ENCODE measurements at regions not wholly inside any gene's neighbourhood (a gene's known extent, or its start where the extent isn't known, plus 50 kb on each side); places are given as distances from the start of the nearest gene placed in this dataset.

DNA sequence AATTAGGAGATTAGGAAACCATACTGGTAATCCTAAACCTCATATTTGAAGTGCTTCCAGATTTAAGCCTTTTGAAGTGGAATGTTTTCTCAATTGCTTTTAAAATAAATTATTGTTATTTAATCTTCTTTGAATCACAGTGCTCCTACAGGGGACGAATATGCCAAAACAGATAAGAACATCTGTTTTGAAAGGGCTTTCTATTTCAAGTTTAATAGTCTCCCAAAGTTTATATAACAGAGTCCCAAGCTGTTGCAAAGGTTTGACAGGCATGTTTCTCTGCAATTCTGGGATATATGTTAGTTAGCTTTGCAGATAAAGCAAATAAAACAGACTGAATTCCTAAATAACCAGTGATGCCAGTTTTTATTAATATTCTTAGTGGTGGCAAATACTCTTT lies 803.7 kb downstream of the TLE4 start:
- Histone ChIP-seq H3K4me3 (ENCODE audit: low read length) (no peak overlapping the region), H4K20me1 (ENCODE audit: insufficient read depth, low read length) (no peaks in the 10 kb centered on the region), H3K27me3 (replicated peaks; ENCODE audit: insufficient read depth, low read length) (no peaks in the 10 kb centered on the region), H3K79me2 (ENCODE audit: low read length) (no peaks in the 10 kb centered on the region), H3K4me1 (ENCODE audit: low read length) (no peaks in the 10 kb centered on the region), H3K36me3 (replicated peaks; ENCODE audit: insufficient read depth, low read length) (no peaks in the 10 kb centered on the region), H3K27ac (ENCODE audit: low read length) (no peak overlapping the region), H3K9me2 (replicated peaks; ENCODE audit: insufficient read depth, low read length) (no peaks in the 10 kb centered on the region), H3F3A (ENCODE audit: insufficient read depth, low read length) (no peaks in the 10 kb centered on the region), H3K4me2 (ENCODE audit: low read depth, low read length) (no peak overlapping the region), H3K9ac (ENCODE audit: low read length) (no peak overlapping the region), H3K9me3 (replicated peaks; ENCODE audit: insufficient read depth, low read length) (no peaks in the 10 kb centered on the region), H2AFZ (ENCODE audit: low read length) (no peak overlapping the region)
- DNase-seq: no peak
- TF ChIP-seq EZH2phosphoT487 (IDR thresholded peaks at IDR 0.05; ENCODE audit: low read length): no peak
- no peak for TF ChIP-seq EZH2 (optimal IDR thresholded peaks at IDR 0.05; ENCODE audit: low read depth, low read length)
- TF ChIP-seq, protein P1, sequence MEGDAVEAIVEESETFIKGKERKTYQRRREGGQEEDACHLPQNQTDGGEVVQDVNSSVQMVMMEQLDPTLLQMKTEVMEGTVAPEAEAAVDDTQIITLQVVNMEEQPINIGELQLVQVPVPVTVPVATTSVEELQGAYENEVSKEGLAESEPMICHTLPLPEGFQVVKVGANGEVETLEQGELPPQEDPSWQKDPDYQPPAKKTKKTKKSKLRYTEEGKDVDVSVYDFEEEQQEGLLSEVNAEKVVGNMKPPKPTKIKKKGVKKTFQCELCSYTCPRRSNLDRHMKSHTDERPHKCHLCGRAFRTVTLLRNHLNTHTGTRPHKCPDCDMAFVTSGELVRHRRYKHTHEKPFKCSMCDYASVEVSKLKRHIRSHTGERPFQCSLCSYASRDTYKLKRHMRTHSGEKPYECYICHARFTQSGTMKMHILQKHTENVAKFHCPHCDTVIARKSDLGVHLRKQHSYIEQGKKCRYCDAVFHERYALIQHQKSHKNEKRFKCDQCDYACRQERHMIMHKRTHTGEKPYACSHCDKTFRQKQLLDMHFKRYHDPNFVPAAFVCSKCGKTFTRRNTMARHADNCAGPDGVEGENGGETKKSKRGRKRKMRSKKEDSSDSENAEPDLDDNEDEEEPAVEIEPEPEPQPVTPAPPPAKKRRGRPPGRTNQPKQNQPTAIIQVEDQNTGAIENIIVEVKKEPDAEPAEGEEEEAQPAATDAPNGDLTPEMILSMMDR (IDR thresholded peaks at IDR 0.05; ENCODE audit: low read length): no peak

DNA sequence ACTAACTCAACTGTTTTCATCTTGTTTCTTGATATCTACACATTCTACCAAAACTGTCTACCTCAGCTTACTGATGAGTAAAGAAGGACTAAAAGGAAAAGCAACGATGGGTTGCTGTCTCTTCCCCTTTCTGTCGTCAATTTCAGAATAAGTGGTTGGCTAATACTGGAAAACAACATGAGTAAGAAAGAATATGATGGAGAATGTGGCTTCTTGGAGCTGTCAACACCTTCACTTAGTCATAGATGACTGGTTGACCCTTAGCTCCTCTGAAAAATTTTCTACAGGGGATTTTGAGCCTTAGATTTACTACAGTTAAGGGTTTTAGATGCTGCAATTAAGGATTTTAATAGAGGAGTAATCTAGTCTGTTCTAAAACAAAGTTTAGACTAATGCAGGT lies 797.9 kb downstream of the TLE4 start:
- H3K79me2 ChIP-seq (ENCODE audit: low read length): no peaks in the 10 kb centered on the region
- H3K9me2 ChIP-seq (replicated peaks; ENCODE audit: insufficient read depth, low read length): no peaks in the 10 kb centered on the region
- no peak overlapping the region for H3K4me2 ChIP-seq (ENCODE audit: low read depth, low read length)
- TF ChIP-seq EZH2phosphoT487 (IDR thresholded peaks at IDR 0.05; ENCODE audit: low read length) (no peak), EZH2 (optimal IDR thresholded peaks at IDR 0.05; ENCODE audit: low read depth, low read length) (no peak)
- TF ChIP-seq, protein P1 (IDR thresholded peaks at IDR 0.05; ENCODE audit: low read length): no peak
- no peak overlapping the region for H3K9ac ChIP-seq (ENCODE audit: low read length)
- H3K36me3 ChIP-seq (replicated peaks; ENCODE audit: insufficient read depth, low read length): no peaks in the 10 kb centered on the region
- no peaks in the 10 kb centered on the region for H4K20me1 ChIP-seq (ENCODE audit: insufficient read depth, low read length)
- H3K27me3 ChIP-seq (replicated peaks; ENCODE audit: insufficient read depth, low read length): no peaks in the 10 kb centered on the region
- no peaks in the 10 kb centered on the region for H3F3A ChIP-seq (ENCODE audit: insufficient read depth, low read length)
- H3K4me3 ChIP-seq (ENCODE audit: low read length): no peak overlapping the region
- no peak overlapping the region for H2AFZ ChIP-seq (ENCODE audit: low read length)
- no peak for DNase-seq
- no peak overlapping the region for H3K27ac ChIP-seq (ENCODE audit: low read length)
- H3K9me3 ChIP-seq (replicated peaks; ENCODE audit: insufficient read depth, low read length): no peaks in the 10 kb centered on the region
- no peaks in the 10 kb centered on the region for H3K4me1 ChIP-seq (ENCODE audit: low read length)

DNA sequence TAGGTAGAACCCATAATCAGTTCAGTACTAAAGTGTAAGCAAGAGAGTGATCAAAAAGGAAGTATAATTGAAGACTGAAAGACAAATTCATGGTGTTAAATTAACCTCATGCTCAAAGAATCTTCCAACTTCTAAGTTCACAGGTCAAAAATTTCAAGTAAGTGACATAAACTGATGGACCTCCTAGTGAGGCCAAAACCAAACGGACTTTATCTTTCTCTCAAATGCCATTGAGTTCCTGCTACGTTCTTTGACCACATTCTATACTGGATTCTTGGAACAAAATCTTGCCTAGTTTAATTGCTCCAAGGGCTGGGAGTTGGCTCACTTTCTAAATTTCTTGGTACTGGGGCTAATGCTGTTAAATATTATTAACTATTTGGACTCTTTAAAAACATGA lies 794.9 kb downstream of the TLE4 start:
- Histone ChIP-seq H3K27ac (ENCODE audit: low read length) (no peak overlapping the region), H3K27me3 (replicated peaks; ENCODE audit: insufficient read depth, low read length) (no peaks in the 10 kb centered on the region), H3K9ac (ENCODE audit: low read length) (no peak overlapping the region), H3K9me2 (replicated peaks; ENCODE audit: insufficient read depth, low read length) (no peaks in the 10 kb centered on the region), H3K36me3 (replicated peaks; ENCODE audit: insufficient read depth, low read length) (no peaks in the 10 kb centered on the region), H3K4me2 (ENCODE audit: low read depth, low read length) (no peak overlapping the region), H3K79me2 (ENCODE audit: low read length) (no peaks in the 10 kb centered on the region), H2AFZ (ENCODE audit: low read length) (no peak overlapping the region), H3K9me3 (replicated peaks; ENCODE audit: insufficient read depth, low read length) (no peaks in the 10 kb centered on the region), H4K20me1 (ENCODE audit: insufficient read depth, low read length) (no peaks in the 10 kb centered on the region), H3K4me1 (ENCODE audit: low read length) (no peaks in the 10 kb centered on the region), H3K4me3 (ENCODE audit: low read length) (no peak overlapping the region), H3F3A (ENCODE audit: insufficient read depth, low read length) (no peaks in the 10 kb centered on the region)
- TF ChIP-seq EZH2 (optimal IDR thresholded peaks at IDR 0.05; ENCODE audit: low read depth, low read length) (no peak), EZH2phosphoT487 (IDR thresholded peaks at IDR 0.05; ENCODE audit: low read length) (no peak)
- TF ChIP-seq, protein P1 (IDR thresholded peaks at IDR 0.05; ENCODE audit: low read length): no peak
- no peak for DNase-seq
